ENCODE measurements at regions not wholly inside any gene's neighbourhood (a gene's known extent, or its start where the extent isn't known, plus 50 kb on each side); places are given as distances from the start of the nearest gene placed in this dataset.
"Not testable (repeated sequence)": the region's sequence is repeated elsewhere in the genome, so short reads cannot be mapped to it uniquely, and the experiment has no call there.

DNA sequence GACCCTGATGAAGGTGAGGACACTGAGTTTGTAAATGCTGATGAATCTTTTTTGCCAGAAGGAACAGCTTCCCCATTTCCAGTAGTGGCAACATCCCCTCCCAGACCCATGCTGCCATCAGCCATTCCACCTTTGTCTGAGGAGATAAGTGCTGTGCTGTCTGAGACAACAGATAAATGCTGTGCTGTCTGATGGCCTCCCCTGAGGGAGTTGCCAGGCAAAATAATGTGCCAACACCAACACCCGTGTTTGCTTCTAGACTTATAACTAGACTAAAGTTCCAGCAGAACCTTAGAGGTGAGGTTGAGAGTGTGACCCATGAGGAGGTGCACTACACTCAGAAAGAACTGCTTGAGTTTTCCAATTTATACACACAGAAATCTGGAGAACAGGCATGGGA is 349.5 kb downstream of the C12orf75 start:
- DNase-seq = peak in 1 of 3 donors; percentile 1
- Mint-ChIP-seq H3K9me3 (peaks cover 0 to 2% (median 0%) of the 10 kb centered on the region in 7 donors), H3K27ac (no peak overlapping the region), H3K36me3 (no peaks in the 10 kb centered on the region), H3K27me3 (no peaks in the 10 kb centered on the region), H3K4me1 (no peaks in the 10 kb centered on the region), H3K4me3 (no peak overlapping the region)
- no peaks in the 10 kb centered on the region for H3K36me3 ChIP-seq (ENCODE audit: control insufficient read depth, insufficient read depth, low read length)
- H3K4me3 ChIP-seq (ENCODE audit: low read depth, low read length) = no peak overlapping the region
- no peak overlapping the region for H3K27ac ChIP-seq (ENCODE audit: insufficient read depth, low read length, poor library complexity, severe bottlenecking)
- H3K9me3 ChIP-seq (ENCODE audit: control insufficient read depth in 2 of 2, low read length in 2 of 2) = no peaks in the 10 kb centered on the region
- no peaks in the 10 kb centered on the region for H3K4me1 ChIP-seq (ENCODE audit: control insufficient read depth, insufficient read depth, low read length, poor library complexity, severe bottlenecking)
- H3K27me3 ChIP-seq (ENCODE audit: control insufficient read depth, insufficient read depth, low read length) = no peaks in the 10 kb centered on the region
- no peak for ATAC-seq (ENCODE audit: low read depth in 2 of 2)

GRCh38 chr12:105681341-105681740 is 350.9 kb downstream of the C12orf75 start:
- Mint-ChIP-seq H3K27me3 (no peaks in the 10 kb centered on the region), H3K36me3 (no peaks in the 10 kb centered on the region), H3K27ac (no peak overlapping the region), H3K4me3 (no peak overlapping the region), H3K9me3 (peaks cover 0 to 2% (median 0%) of the 10 kb centered on the region in 7 donors), H3K4me1 (no peaks in the 10 kb centered on the region)
- Histone ChIP-seq H3K9me3 (ENCODE audit: control insufficient read depth in 2 of 2, low read length in 2 of 2) (no peaks in the 10 kb centered on the region), H3K27me3 (ENCODE audit: control insufficient read depth, insufficient read depth, low read length) (no peaks in the 10 kb centered on the region), H3K36me3 (ENCODE audit: control insufficient read depth, insufficient read depth, low read length) (no peaks in the 10 kb centered on the region), H3K4me1 (ENCODE audit: control insufficient read depth, insufficient read depth, low read length, poor library complexity, severe bottlenecking) (no peaks in the 10 kb centered on the region), H3K27ac (ENCODE audit: insufficient read depth, low read length, poor library complexity, severe bottlenecking) (no peak overlapping the region), H3K4me3 (ENCODE audit: low read depth, low read length) (no peak overlapping the region)
- DNase-seq = no peak
- ATAC-seq (ENCODE audit: low read depth in 2 of 2) = no peak

DNA sequence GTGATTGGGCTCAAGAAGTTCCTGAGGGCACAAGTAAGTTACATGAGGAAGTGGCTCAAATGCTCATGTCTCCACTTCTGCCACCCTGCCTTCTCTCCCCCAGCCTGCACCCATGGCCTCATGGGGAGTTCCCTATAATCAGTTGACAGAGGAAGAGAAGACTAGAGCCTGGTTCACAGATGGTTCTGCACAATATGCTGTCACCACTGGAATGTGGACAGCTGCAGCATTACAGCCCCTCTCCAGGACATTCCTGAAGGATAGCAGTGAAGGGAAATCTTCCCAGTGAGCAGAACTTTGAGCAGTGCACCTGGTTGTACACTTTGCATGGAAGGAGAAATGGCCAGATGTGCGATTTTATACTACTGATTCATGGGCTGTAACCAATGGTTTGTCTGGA is 352.3 kb downstream of the C12orf75 start:
- not testable (repeated sequence) for H3K9me3 Mint-ChIP-seq; H3K4me1 ChIP-seq (ENCODE audit: control insufficient read depth, insufficient read depth, low read length, poor library complexity, severe bottlenecking); H3K36me3 ChIP-seq (ENCODE audit: control insufficient read depth, insufficient read depth, low read length); H3K27ac ChIP-seq (ENCODE audit: insufficient read depth, low read length, poor library complexity, severe bottlenecking); H3K4me3 Mint-ChIP-seq; H3K27me3 ChIP-seq (ENCODE audit: control insufficient read depth, insufficient read depth, low read length); H3K27me3 Mint-ChIP-seq; H3K4me3 ChIP-seq (ENCODE audit: low read depth, low read length); H3K27ac Mint-ChIP-seq; ATAC-seq (ENCODE audit: low read depth in 2 of 2); H3K36me3 Mint-ChIP-seq; DNase-seq; H3K4me1 Mint-ChIP-seq; H3K9me3 ChIP-seq (ENCODE audit: control insufficient read depth in 2 of 2, low read length in 2 of 2)

- H3K27ac Mint-ChIP-seq; DNase-seq; H3K9me3 Mint-ChIP-seq; H3K27ac ChIP-seq (ENCODE audit: insufficient read depth, low read length, poor library complexity, severe bottlenecking); H3K4me3 Mint-ChIP-seq; H3K36me3 Mint-ChIP-seq; H3K4me1 Mint-ChIP-seq; ATAC-seq (ENCODE audit: low read depth in 2 of 2); H3K4me3 ChIP-seq (ENCODE audit: low read depth, low read length); H3K27me3 ChIP-seq (ENCODE audit: control insufficient read depth, insufficient read depth, low read length); H3K36me3 ChIP-seq (ENCODE audit: control insufficient read depth, insufficient read depth, low read length); H3K9me3 ChIP-seq (ENCODE audit: control insufficient read depth in 2 of 2, low read length in 2 of 2); H3K27me3 Mint-ChIP-seq; H3K4me1 ChIP-seq (ENCODE audit: control insufficient read depth, insufficient read depth, low read length, poor library complexity, severe bottlenecking): not testable (repeated sequence)
Observed at GRCh38 chr12:105683836-105684235, 353.3 kb downstream of the C12orf75 start.

- no peak overlapping the region for H3K4me3 Mint-ChIP-seq
- ATAC-seq (ENCODE audit: low read depth in 2 of 2) = no peak
- no peak overlapping the region for H3K27ac ChIP-seq (ENCODE audit: insufficient read depth, low read length, poor library complexity, severe bottlenecking)
- no peak overlapping the region for H3K27ac Mint-ChIP-seq
- H3K36me3 Mint-ChIP-seq = no peaks in the 10 kb centered on the region
- no peaks in the 10 kb centered on the region for H3K27me3 ChIP-seq (ENCODE audit: control insufficient read depth, insufficient read depth, low read length)
- H3K9me3 ChIP-seq (ENCODE audit: control insufficient read depth in 2 of 2, low read length in 2 of 2) = peaks cover 0 to 2% of the 10 kb centered on the region in 2 experiments
- no peaks in the 10 kb centered on the region for H3K4me1 Mint-ChIP-seq
- no peaks in the 10 kb centered on the region for H3K4me1 ChIP-seq (ENCODE audit: control insufficient read depth, insufficient read depth, low read length, poor library complexity, severe bottlenecking)
- H3K9me3 Mint-ChIP-seq = peaks cover 0 to 17% (median 2%) of the 10 kb centered on the region in 7 donors
- no peak for DNase-seq
- no peak overlapping the region for H3K4me3 ChIP-seq (ENCODE audit: low read depth, low read length)
- H3K36me3 ChIP-seq (ENCODE audit: control insufficient read depth, insufficient read depth, low read length) = no peaks in the 10 kb centered on the region
- H3K27me3 Mint-ChIP-seq = no peaks in the 10 kb centered on the region
Observed at GRCh38 chr12:105698075-105698474, 367.6 kb downstream of the C12orf75 start.

DNA sequence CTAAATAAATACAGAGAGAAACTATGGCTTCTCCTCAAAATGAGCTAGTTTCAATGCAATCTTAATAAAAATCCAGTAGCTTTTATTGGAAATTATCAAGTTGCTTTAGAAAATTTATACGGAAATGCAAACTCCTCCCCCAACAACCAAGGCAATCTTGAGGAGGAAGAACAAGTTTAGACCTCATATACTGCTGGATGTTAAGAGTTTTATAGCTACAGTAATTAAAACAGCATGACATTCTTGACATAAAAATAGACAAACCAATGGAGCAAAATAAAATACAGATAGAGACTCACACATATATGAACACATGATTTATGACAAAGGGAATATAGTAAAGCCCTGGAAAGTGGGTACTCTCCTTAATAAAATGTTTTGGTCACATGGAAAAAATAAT is 368.7 kb downstream of the C12orf75 start:
- H3K9me3 ChIP-seq (ENCODE audit: control insufficient read depth in 2 of 2, low read length in 2 of 2) = peaks cover 0 to 2% of the 10 kb centered on the region in 2 experiments
- no peaks in the 10 kb centered on the region for H3K27me3 ChIP-seq (ENCODE audit: control insufficient read depth, insufficient read depth, low read length)
- H3K4me3 Mint-ChIP-seq = no peak overlapping the region
- no peak overlapping the region for H3K27ac ChIP-seq (ENCODE audit: insufficient read depth, low read length, poor library complexity, severe bottlenecking)
- H3K9me3 Mint-ChIP-seq = peaks cover 0 to 17% (median 2%) of the 10 kb centered on the region in 7 donors
- no peaks in the 10 kb centered on the region for H3K36me3 ChIP-seq (ENCODE audit: control insufficient read depth, insufficient read depth, low read length)
- H3K4me1 Mint-ChIP-seq = no peaks in the 10 kb centered on the region
- no peaks in the 10 kb centered on the region for H3K36me3 Mint-ChIP-seq
- ATAC-seq (ENCODE audit: low read depth in 2 of 2) (no peak), DNase-seq (no peak)
- H3K27ac Mint-ChIP-seq = no peak overlapping the region
- no peak overlapping the region for H3K4me3 ChIP-seq (ENCODE audit: low read depth, low read length)
- H3K4me1 ChIP-seq (ENCODE audit: control insufficient read depth, insufficient read depth, low read length, poor library complexity, severe bottlenecking) = no peaks in the 10 kb centered on the region
- H3K27me3 Mint-ChIP-seq = no peaks in the 10 kb centered on the region

DNA sequence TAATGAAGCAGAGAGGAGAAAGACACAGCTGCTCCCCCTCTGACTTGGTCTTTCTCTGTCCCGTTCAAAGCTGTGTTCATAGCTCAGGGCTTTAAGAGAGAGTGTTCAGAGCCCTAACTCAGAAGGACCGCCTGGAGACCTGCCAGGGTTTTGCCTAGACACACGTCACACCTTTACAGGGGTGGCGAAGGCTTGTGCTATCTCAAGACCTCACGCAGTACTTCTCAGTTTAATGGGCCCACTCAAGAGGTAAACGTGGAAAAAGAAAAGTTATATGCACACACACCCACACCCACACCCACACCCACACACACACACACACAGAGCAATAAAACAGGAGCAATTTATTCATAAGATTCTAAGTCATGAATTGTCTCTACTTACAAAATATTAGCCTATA is 374.3 kb downstream of the C12orf75 start:
- DNase-seq (no peak), ATAC-seq (ENCODE audit: low read depth in 2 of 2) (no peak)
- no peak overlapping the region for H3K4me3 Mint-ChIP-seq
- H3K27ac Mint-ChIP-seq = no peak overlapping the region
- H3K36me3 ChIP-seq (ENCODE audit: control insufficient read depth, insufficient read depth, low read length) = no peaks in the 10 kb centered on the region
- no peak overlapping the region for H3K4me3 ChIP-seq (ENCODE audit: low read depth, low read length)
- no peaks in the 10 kb centered on the region for H3K27me3 ChIP-seq (ENCODE audit: control insufficient read depth, insufficient read depth, low read length)
- no peaks in the 10 kb centered on the region for H3K36me3 Mint-ChIP-seq
- H3K27me3 Mint-ChIP-seq = no peaks in the 10 kb centered on the region
- H3K4me1 Mint-ChIP-seq = no peaks in the 10 kb centered on the region
- H3K4me1 ChIP-seq (ENCODE audit: control insufficient read depth, insufficient read depth, low read length, poor library complexity, severe bottlenecking) = no peaks in the 10 kb centered on the region
- H3K9me3 Mint-ChIP-seq = peaks cover 0 to 7% (median 0%) of the 10 kb centered on the region in 7 donors
- no peak overlapping the region for H3K27ac ChIP-seq (ENCODE audit: insufficient read depth, low read length, poor library complexity, severe bottlenecking)
- no peaks in the 10 kb centered on the region for H3K9me3 ChIP-seq (ENCODE audit: control insufficient read depth in 2 of 2, low read length in 2 of 2)

GRCh38 chr12:105705235-105705634 is 374.7 kb downstream of the C12orf75 start:
- H3K9me3 Mint-ChIP-seq = peaks cover 0 to 7% (median 0%) of the 10 kb centered on the region in 7 donors
- Histone ChIP-seq H3K4me1 (ENCODE audit: control insufficient read depth, insufficient read depth, low read length, poor library complexity, severe bottlenecking) (no peaks in the 10 kb centered on the region), H3K4me3 (ENCODE audit: low read depth, low read length) (no peak overlapping the region), H3K36me3 (ENCODE audit: control insufficient read depth, insufficient read depth, low read length) (no peaks in the 10 kb centered on the region), H3K27me3 (ENCODE audit: control insufficient read depth, insufficient read depth, low read length) (no peaks in the 10 kb centered on the region), H3K27ac (ENCODE audit: insufficient read depth, low read length, poor library complexity, severe bottlenecking) (no peak overlapping the region), H3K9me3 (ENCODE audit: control insufficient read depth in 2 of 2, low read length in 2 of 2) (no peaks in the 10 kb centered on the region)
- ATAC-seq (ENCODE audit: low read depth in 2 of 2) (no peak), DNase-seq (no peak)
- H3K36me3 Mint-ChIP-seq = no peaks in the 10 kb centered on the region
- no peak overlapping the region for H3K27ac Mint-ChIP-seq
- H3K27me3 Mint-ChIP-seq = no peaks in the 10 kb centered on the region
- no peaks in the 10 kb centered on the region for H3K4me1 Mint-ChIP-seq
- H3K4me3 Mint-ChIP-seq = no peak overlapping the region

All from CD4-positive, CD25-positive, alpha-beta regulatory T cell (primary cell).